Putamen (tissue), 1 donor: ENCODE measurements at regions not wholly inside any gene's neighbourhood (a gene's known extent, or its start where the extent isn't known, plus 50 kb on each side); places are given as distances from the start of the nearest gene placed in this dataset.

Source experiments
- DNase-seq: peaks from one replicate; pipeline ENCODE4 v3.0.0-alpha.2; 2016; ENCODE audit warnings: low spot score

DNA sequence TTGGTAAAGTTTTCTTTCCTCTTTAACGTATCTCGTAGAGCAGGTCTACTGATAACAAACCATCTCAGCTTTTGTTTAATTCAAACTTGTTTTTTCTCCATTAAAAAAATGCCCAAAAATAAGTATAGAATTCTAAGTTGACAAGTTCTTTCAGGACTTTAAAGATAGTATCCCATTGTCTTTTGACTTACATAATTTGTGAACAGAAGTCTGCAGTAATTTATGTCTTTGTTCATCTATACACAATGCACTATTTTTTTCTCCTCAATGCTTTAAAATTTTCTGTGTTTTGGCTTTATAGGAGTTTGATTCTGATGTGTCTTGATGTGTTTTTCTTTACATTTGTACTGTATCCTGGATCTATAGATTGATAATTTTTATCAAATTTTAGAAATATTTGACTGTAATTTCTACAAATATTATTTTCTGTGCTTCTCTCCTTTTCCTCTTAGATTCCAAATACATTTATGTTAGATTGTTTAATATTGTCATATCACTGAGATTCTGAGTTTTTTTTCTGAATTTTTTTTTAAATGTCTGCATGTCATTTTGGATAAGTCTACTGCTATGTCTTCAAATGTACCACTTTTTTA lies 143.3 kb downstream of the FTCDNL1 start:
- DNase-seq: no peak

DNA sequence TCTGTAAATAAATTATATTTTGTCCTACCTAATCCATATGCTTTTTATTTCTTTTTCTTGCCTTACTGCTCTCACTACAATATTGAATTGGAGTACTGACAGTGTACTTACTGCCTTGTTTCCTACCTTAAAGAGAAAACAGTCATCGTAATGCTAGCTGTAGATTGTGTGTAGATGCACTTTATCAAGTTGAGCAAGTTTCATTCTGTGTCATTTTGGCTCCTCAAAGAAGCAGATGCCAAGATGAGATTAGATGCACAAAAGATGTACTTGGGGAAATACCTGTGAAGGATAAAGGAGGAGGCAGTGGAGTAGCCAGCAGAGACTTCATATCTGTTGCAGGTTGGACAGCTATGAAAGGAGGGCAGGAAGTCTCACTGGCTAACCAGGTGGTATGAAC lies 145.5 kb downstream of the FTCDNL1 start:
- no peak for DNase-seq

DNA sequence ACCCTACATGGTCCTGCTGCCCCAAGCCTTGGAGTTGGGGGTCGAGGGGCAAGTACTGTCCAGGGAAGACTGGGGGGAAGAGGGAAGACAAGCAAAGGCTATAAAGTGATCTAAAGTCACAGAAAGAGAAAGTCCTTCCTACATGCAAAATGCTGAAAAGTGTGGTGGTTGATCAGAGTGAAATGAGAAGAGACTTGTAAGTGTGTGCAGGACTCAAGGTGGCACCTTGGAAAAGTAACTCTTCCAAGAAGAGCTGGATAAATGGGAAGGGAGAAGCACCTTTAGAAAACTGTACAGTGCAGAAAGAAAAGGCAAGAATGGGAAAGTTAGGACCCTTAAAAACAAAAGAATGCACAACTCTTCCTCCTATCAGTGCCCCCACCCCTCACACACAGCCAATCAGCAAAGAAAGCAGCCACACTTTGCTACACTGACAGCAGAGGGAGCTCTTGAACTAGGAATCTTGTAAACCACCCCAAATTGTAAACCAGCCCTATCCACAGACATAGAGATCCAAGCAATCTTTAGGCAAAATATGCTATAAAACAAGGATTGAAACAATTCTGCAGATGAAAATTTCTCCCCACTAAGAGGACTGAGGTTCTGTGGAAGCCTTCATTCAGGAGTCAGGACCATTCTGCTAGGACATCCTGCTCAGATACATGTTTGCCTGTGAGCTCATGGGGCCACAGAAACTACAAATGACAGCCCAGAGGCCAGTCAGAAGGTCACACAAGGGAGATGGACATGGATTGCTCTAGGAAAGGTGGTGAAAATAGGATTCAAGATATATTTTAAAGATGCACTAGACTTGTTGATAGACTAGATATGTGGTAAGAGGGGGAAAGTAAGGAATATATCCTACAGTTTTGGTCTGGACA lies 146.4 kb downstream of the FTCDNL1 start:
- DNase-seq: peak; percentile 17

DNA sequence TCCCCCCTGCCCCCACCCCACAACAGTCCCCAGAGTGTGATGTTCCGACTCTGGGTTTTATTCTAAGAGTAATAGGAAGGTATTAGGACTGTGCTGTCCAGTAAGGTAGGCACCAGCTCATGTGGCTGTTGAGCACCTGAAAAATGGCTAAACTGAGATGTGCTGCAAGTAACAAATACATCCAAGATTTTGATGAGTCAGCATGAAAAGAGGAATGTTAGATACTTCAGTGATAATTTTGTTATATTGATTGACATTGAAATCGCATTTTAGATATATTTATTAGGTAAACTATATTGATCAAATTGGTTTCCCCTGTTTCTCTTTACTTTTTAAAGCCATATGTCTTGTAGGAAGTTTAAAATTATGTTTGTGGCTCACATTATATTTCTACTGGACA lies 147.8 kb downstream of the FTCDNL1 start:
- no peak for DNase-seq

- DNase-seq: no peak
Measured at GRCh38 chr2:199697469-199697868, 153.5 kb downstream of the FTCDNL1 start.

DNA sequence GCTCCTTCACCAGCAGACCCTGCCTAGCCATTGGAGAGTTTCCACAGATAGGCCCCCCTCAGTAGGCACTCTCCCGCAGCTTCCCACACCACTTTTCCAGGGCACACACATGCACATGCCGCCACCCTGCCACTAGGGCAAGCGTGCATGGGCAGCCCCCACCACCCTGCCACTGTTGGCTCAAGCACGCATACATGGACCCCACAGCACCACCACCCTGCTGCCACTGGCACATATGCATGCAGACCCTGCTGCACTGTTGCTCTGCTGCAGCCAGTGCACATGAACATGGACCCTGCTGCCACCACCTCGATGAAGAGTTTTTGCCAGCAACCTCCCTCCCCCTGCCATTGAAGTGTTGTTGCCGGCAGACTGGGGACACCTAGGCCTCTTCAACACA lies 154.9 kb downstream of the FTCDNL1 start:
- no peak for DNase-seq

- DNase-seq: no peak
Measured at GRCh38 chr2:199693861-199694260, 157.1 kb downstream of the FTCDNL1 start.

DNA sequence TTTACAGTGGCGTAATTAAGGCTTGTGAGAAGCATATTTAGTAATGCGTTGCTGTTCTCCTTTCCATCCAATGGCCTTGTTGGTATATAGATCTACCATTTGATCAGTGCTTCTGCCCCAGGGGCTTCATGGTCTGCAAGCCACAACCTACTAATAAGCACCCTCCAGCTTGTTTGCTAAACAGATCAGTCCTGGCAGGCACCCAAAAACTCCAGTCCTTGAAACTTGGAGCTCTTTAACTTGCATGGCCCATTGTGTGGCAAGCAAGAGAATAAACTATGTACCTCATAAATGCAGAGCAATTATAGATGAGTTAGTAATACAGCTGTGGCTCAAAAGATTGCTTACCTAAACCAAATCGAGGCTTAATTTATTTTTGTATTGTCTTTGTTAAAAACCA lies 158.5 kb downstream of the FTCDNL1 start:
- no peak for DNase-seq

- DNase-seq: no peak
Measured at GRCh38 chr2:199690225-199690624, 160.8 kb downstream of the FTCDNL1 start.

- DNase-seq: no peak
Measured at GRCh38 chr2:199685669-199686068, 165.3 kb downstream of the FTCDNL1 start.

DNA sequence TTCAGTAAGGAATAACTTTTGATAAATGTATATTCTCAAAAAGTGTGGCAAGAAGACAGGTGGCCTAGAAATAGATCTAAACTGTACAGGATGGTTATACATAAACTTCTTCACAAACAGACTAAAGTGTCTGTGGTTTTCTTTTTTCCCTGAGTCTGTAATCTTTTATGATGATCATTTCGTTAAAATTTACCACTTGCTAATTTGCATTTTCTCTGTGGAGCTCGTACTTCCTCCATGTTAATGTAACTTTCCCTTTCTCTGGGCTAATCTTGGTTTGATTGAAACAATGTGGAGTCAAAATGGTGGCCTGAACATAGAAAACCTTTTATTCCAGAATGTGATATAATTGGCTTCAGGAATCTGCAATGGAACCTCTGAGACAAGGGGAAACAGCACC lies 166.2 kb downstream of the FTCDNL1 start:
- no peak for DNase-seq

DNA sequence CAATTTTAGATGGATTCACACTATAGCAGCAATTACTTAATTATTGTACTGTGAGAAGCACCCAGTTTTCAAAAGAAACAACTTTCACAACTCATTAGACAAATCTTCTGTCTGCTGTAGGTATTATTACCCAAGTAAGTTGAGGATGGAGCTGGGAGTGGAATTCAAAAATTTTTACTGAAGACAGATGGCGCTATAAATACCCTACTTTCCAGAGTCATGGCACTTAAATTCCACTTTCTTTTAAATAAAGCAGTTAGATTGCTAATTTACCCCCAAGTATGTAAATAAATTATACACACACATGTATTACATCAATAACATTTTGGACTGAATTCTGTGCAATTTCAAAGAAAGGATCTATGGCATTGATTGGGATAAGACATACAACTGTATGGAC lies 166.8 kb downstream of the FTCDNL1 start:
- no peak for DNase-seq

DNA sequence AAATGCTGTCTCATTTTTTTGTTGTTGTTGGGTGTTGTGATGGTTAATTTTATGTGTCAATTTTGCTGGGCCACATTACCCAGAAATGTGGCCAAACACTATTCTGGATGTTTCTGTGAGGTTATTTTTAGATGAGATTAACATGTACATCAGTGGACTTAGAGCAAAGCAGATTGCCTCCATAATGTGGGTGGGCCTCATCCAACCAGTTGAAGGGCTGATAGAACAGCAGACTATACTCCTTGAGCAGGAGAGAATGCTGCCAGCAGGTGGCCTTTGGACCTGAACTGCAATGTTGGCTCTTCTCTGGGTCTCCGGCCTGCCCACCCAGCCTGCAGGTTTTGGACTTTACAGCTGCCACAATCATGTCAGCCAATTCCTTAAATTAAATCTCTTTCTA lies 169.0 kb downstream of the FTCDNL1 start:
- no peak for DNase-seq

DNA sequence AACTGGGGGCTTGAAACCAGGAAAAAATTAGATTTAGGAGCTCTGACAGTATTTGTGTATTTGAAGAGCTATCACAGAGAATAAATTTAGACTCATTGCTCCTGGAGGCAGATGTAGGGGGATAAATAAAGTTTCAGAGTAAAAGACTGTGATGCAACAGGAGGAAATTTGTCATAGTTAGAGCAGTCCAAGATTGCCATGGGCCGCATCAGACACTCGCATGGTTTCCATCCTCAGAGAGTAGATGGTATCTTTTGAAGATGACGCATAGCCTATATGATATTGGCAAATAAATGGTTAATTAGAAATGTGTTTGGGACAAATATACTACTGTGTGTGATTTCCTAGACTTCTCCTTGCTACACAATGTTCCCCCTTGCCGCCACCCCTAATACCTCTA lies 170.5 kb downstream of the FTCDNL1 start:
- DNase-seq: no peak

- no peak for DNase-seq
Measured at GRCh38 chr2:199679883-199680282, 171.1 kb downstream of the FTCDNL1 start.

DNA sequence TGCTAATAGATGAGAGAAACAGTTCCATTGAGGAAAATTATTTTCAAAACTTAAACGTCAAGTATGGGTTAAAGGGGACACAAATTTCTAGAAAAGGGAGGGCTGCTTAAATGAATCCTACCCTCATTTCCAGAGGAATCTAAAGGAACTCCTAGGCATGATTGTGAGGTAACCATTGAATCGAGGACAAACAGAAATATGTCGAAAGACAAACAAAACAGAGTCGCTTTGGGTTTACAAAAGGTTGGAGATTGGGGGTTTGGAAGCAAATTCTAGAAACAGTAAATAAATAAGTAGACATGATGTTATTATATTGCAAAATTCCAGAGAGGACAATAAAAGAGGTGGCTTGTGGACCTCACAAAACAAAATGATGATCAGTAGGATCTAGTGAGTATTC lies 173.1 kb downstream of the FTCDNL1 start:
- no peak for DNase-seq

- DNase-seq: no peak
Measured at GRCh38 chr2:199668645-199669044, 182.3 kb downstream of the FTCDNL1 start.

GRCh38 chr2:199663157-199663556 lies 187.8 kb downstream of the FTCDNL1 start:
- DNase-seq: no peak

DNA sequence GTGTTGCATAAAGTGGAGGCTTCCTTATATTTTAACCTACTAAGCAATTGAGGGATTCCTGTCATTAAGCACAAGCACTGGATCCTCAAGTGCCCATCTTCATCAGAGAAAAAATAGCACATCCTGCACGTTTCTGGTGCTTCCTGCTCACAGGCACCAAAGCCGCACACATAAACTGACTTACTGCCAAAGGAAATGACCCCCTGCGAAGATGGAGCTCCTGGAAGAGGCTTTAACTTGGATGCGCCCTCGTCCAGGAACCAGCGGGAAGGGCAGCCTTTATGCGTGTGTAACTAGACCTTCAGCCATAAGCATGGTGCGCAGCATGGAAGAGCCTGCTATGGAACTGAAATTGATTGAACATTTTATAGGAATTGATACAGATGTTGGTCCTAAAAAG lies 188.7 kb downstream of the FTCDNL1 start:
- no peak for DNase-seq

DNA sequence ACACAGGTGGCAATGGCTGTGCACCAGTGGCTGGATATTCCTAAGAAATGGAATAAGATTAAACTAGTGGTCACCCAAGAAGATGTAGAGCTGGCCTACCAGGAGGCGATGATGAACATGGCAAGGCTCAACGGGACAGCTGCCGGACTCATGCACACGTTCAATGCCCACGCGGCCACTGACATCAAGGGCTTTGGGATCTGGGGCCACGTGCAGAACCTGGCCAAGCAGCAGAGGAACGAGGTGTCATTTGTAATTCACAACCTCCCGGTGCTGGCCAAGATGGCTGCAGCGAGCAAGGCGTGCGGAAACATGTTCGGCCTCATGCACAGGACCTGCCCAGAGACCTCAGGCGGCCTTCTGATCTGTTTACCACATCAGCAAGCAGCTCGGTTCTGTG lies 190.8 kb downstream of the FTCDNL1 start:
- no peak for DNase-seq

- peak; percentile 55 for DNase-seq
Measured at GRCh38 chr2:199659207-199659606, 191.8 kb downstream of the FTCDNL1 start.

GRCh38 chr2:199646439-199646838 lies 188.7 kb upstream of the SATB2 start:
- DNase-seq: no peak

DNA sequence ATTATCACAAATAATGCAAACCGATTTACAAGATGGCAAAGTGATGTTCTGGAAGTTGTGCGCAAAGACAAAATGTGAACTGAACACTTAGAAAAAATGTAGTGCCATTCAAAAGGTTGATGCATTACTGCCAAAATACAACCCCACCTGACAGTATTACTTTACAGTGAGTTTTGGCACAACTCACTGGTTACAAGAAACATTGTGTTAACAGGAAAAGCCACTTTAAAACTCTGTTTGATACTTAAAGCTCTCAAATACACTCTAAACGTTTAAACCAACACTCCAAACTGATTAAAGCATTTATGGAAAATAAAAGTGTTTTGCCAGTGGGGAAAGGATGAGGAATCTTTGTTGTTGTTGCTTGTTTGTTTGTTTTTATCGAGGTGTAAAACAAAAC lies 173.4 kb upstream of the SATB2 start:
- no peak for DNase-seq

- DNase-seq: no peak
Measured at GRCh38 chr2:199629301-199629700, 171.6 kb upstream of the SATB2 start.
